ENCODE measurements at regions not wholly inside any gene's neighbourhood (a gene's known extent, or its start where the extent isn't known, plus 50 kb on each side); places are given as distances from the start of the nearest gene placed in this dataset.
"Not testable (repeated sequence)": the region's sequence is repeated elsewhere in the genome, so short reads cannot be mapped to it uniquely, and the experiment has no call there.

GRCh38 chr3:127438371-127438770, 150.5 kb upstream of the PRR20G start:
- TF ChIP-seq MAX (IDR thresholded peaks at IDR 0.05; ENCODE audit: low read depth, low read length) (no peak), POLR2A (IDR thresholded peaks at IDR 0.05; ENCODE audit: extremely low read depth, insufficient read length) (no peak), MYC (IDR thresholded peaks at IDR 0.05; ENCODE audit: low read depth, low read length) (no peak), CTCF (IDR thresholded peaks at IDR 0.05; ENCODE audit: low read depth, low read length) (no peak)
- H3K4me3 ChIP-seq (ENCODE audit: low read depth, low read length): no peak overlapping the region
- DNase-seq (ENCODE audit: low read depth): no peak

GRCh38 chr3:127435299-127435698, 147.5 kb upstream of the PRR20G start:
- not testable (repeated sequence) for DNase-seq (ENCODE audit: low read depth); H3K4me3 ChIP-seq (ENCODE audit: low read depth, low read length)

GRCh38 chr3:127431066-127431465, 143.2 kb upstream of the PRR20G start:
- TF ChIP-seq CTCF (IDR thresholded peaks at IDR 0.05; ENCODE audit: low read depth, low read length) (no peak), POLR2A (IDR thresholded peaks at IDR 0.05; ENCODE audit: extremely low read depth, insufficient read length) (no peak), MAX (IDR thresholded peaks at IDR 0.05; ENCODE audit: low read depth, low read length) (no peak), MYC (IDR thresholded peaks at IDR 0.05; ENCODE audit: low read depth, low read length) (no peak)
- no peak for DNase-seq (ENCODE audit: low read depth)
- H3K4me3 ChIP-seq (ENCODE audit: low read depth, low read length): no peak overlapping the region

GRCh38 chr3:127428344-127428997, 140.6 kb upstream of the PRR20G start:
- no peak overlapping the region for H3K4me3 ChIP-seq (ENCODE audit: low read depth, low read length)
- no peak for DNase-seq (ENCODE audit: low read depth)
- TF ChIP-seq MYC (IDR thresholded peaks at IDR 0.05; ENCODE audit: low read depth, low read length): no peak
- TF ChIP-seq MAX (IDR thresholded peaks at IDR 0.05; ENCODE audit: low read depth, low read length): no peak
- no peak for TF ChIP-seq CTCF (IDR thresholded peaks at IDR 0.05; ENCODE audit: low read depth, low read length)

- no peak overlapping the region for H3K4me3 ChIP-seq (ENCODE audit: low read depth, low read length)
- no peak for TF ChIP-seq MAX (IDR thresholded peaks at IDR 0.05; ENCODE audit: low read depth, low read length)
- no peak for TF ChIP-seq POLR2A (IDR thresholded peaks at IDR 0.05; ENCODE audit: extremely low read depth, insufficient read length)
- TF ChIP-seq MYC (IDR thresholded peaks at IDR 0.05; ENCODE audit: low read depth, low read length): no peak
- TF ChIP-seq CTCF (IDR thresholded peaks at IDR 0.05; ENCODE audit: low read depth, low read length): no peak
- no peak for DNase-seq (ENCODE audit: low read depth)
Observed at GRCh38 chr3:127427666-127428065, 139.8 kb upstream of the PRR20G start.

- no peak overlapping the region for H3K4me3 ChIP-seq (ENCODE audit: low read depth, low read length)
- no peak for TF ChIP-seq MYC (IDR thresholded peaks at IDR 0.05; ENCODE audit: low read depth, low read length)
- TF ChIP-seq POLR2A (IDR thresholded peaks at IDR 0.05; ENCODE audit: extremely low read depth, insufficient read length): no peak
- TF ChIP-seq CTCF (IDR thresholded peaks at IDR 0.05; ENCODE audit: low read depth, low read length): no peak
- no peak for TF ChIP-seq MAX (IDR thresholded peaks at IDR 0.05; ENCODE audit: low read depth, low read length)
- DNase-seq (ENCODE audit: low read depth): no peak
Observed at GRCh38 chr3:127427156-127427555, 139.3 kb upstream of the PRR20G start.

Measured in NB4 (cell line).